K562 (cell line): ENCODE measurements at regions not wholly inside any gene's neighbourhood (a gene's known extent, or its start where the extent isn't known, plus 50 kb on each side); places are given as distances from the start of the nearest gene placed in this dataset.

Source experiments
- ATAC-seq: fragments of 200-7000 bp; cut with Tn5 transposase; 3 replicates; pipeline ENCODE4 v1.9.1; 2020; ENCODE audit warnings: moderate library complexity
- BruUV-seq: library from RNA; stranded (reverse); fragments of 400-500 nt; replicated peaks from 2 replicates; lab custom pipeline; 2021; lab: Mats Ljungman, UMichigan
- CTCF ChIA-PET: fragments of 300-600 bp; formaldehyde crosslinking; extraction: SDS; loops from one replicate; lab custom pipeline; 2021; ENCODE audit warnings: low intra/inter-chr PET ratio; lab: Yijun Ruan, JAX
- POLR2A ChIA-PET: fragments of 300-600, 350-650 bp; sonication (Branson Sonifier 250); formaldehyde crosslinking; extraction: SDS; loops from one replicate; lab custom pipeline; 2021; ENCODE audit warnings: antibody characterized with exemption, inconsistent platforms; lab: Yijun Ruan, JAX
- DNase-seq, 4 experiments: peaks; one replicate each; pipeline versions ENCODE4 v3.0.0 to v3.0.0-alpha.2; 2011 to 2018; ENCODE audit warnings: low spot score in 3 of 4, mixed read lengths in 3 of 4; ENCODE audit errors: extremely low read depth in 1 of 4
- FAIRE-seq: peaks from 2 replicates; lab custom pipeline; 2011; peaks lifted over from hg19 to GRCh38; lab: Jason Lieb, UNC
- H2AFZ ChIP-seq: 2 replicates; pipeline ENCODE4 v1.6.0; 2011; ENCODE audit warnings: low read depth, low read length, control low read depth, inconsistent platforms
- H3K27ac ChIP-seq: fragments of 200-600 bp; 3 replicates; pipeline ENCODE4 v1.8.0; 2011; ENCODE audit warnings: low read depth, mild to moderate bottlenecking, control low read depth, inconsistent platforms, low read length, moderate library complexity, mixed read lengths; ENCODE audit errors: extremely low read depth
- H3K27me3 ChIP-seq, 2 experiments: fragments of 300-600 bp in 1 of 2; 2 replicates in 1 of 2; 3 replicates in 1 of 2; pipeline versions ENCODE4 v1.6.0 to v1.8.0; 2011; ENCODE audit warnings: inconsistent platforms in 2 of 2, low read length in 2 of 2, mild to moderate bottlenecking in 1 of 2, mixed read lengths in 1 of 2, moderate library complexity in 1 of 2; ENCODE audit not compliant: control insufficient read depth in 2 of 2, insufficient read depth in 2 of 2
- H3K36me3 ChIP-seq: fragments of 300-600 bp; 3 replicates; pipeline ENCODE4 v1.8.0; 2011; ENCODE audit warnings: mild to moderate bottlenecking, low read length, inconsistent platforms; ENCODE audit not compliant: control insufficient read depth, insufficient read depth
- H3K4me1 ChIP-seq, 2 experiments: fragments of 200-600 bp in 1 of 2; replicated peaks in 1 of 2; 2 replicates in 1 of 2; 3 replicates in 1 of 2; pipeline versions ENCODE4 v1.5.1 to v1.8.0; 2011; ENCODE audit warnings: inconsistent platforms in 2 of 2, low read length in 2 of 2, mild to moderate bottlenecking in 1 of 2, mixed read lengths in 1 of 2, moderate library complexity in 1 of 2; ENCODE audit not compliant: control insufficient read depth in 2 of 2, insufficient read depth in 2 of 2
- H3K4me2 ChIP-seq: 2 replicates; pipeline ENCODE4 v1.6.1; 2011; ENCODE audit warnings: low read length, control low read depth, inconsistent platforms, mixed read lengths; ENCODE audit not compliant: insufficient read depth
- H3K4me3 ChIP-seq: fragments of 200-600 bp; sonication (generic), shearing (Covaris generic); 2 replicates; pipeline ENCODE4 v1.5.1; 2016; ENCODE audit warnings: control low read depth, inconsistent platforms
- H3K79me2 ChIP-seq: fragments of 200-600 bp; 3 replicates; pipeline ENCODE4 v1.8.0; 2011; ENCODE audit warnings: low read length, inconsistent platforms; ENCODE audit not compliant: control insufficient read depth, insufficient read depth
- H3K9ac ChIP-seq, 2 experiments: 2 replicates each; pipeline versions ENCODE4 v1.6.0 to v1.6.1; 2011; ENCODE audit warnings: low read depth in 2 of 2, low read length in 2 of 2, control low read depth in 1 of 2, inconsistent platforms in 1 of 2, mild to moderate bottlenecking in 1 of 2, mixed read lengths in 1 of 2; ENCODE audit not compliant: insufficient read depth in 1 of 2
- H3K9me1 ChIP-seq: one replicate; pipeline ENCODE4 v1.6.0; 2011; ENCODE audit warnings: inconsistent platforms, mild to moderate bottlenecking, low read length, moderate library complexity; ENCODE audit not compliant: control insufficient read depth, insufficient read depth
- H3K9me3 ChIP-seq: replicated peaks from 2 replicates; pipeline ENCODE4 v1.5.1; 2011; ENCODE audit warnings: low read depth, low read length, inconsistent platforms; ENCODE audit not compliant: control insufficient read depth, insufficient read depth
- H4K20me1 ChIP-seq: replicated peaks from 2 replicates; pipeline ENCODE4 v1.6.1; 2011; ENCODE audit warnings: low read length, inconsistent platforms, mixed read lengths; ENCODE audit not compliant: control insufficient read depth, insufficient read depth
- CBFA2T3 ChIP-seq: fragments of 450-650 bp; IDR thresholded peaks from 2 replicates; pipeline ENCODE4 v1.6.1; 2017
- CEBPG ChIP-seq, 3 experiments: fragments of 200-800 bp in 1 of 3; sonication (Bioruptor generic) in 1 of 3; sonication (generic) in 1 of 3; formaldehyde crosslinking in 1 of 3; IDR thresholded peaks in 2 of 3; conservative IDR thresholded peaks in 1 of 3; 2 replicates each; pipeline versions ENCODE4 v1.6.1 to v1.8.0; 2016 to 2022; ENCODE audit warnings: missing compliant biosample characterization in 2 of 3, missing genetic modification characterization in 2 of 3, mild to moderate bottlenecking in 1 of 3, missing genetic modification reagents in 1 of 3
- EP300 ChIP-seq: IDR thresholded peaks from 2 replicates; pipeline ENCODE4 v1.6.1; 2012; ENCODE audit warnings: low read length, improper control_type of control experiment
- ERF ChIP-seq: fragments of 450-650 bp; formaldehyde crosslinking; IDR thresholded peaks from 2 replicates; pipeline ENCODE4 v1.4.0; 2020; ENCODE audit warnings: mild to moderate bottlenecking, mixed read lengths
- HDAC8 ChIP-seq: fragments of 450-650 bp; IDR thresholded peaks from 2 replicates; pipeline ENCODE4 v1.6.1; 2016; ENCODE audit warnings: mild to moderate bottlenecking, missing genetic modification characterization, moderate library complexity, missing compliant biosample characterization
- ILF3 ChIP-seq: fragments of 450-650 bp; IDR thresholded peaks from 2 replicates; pipeline ENCODE4 v1.6.1; 2018; ENCODE audit warnings: antibody characterized with exemption, mild to moderate bottlenecking, moderate library complexity, borderline replicate concordance
- PATZ1 ChIP-seq: fragments of 250-450 bp; sonication (Bioruptor Pico); IDR thresholded peaks from 2 replicates; pipeline ENCODE4 v1.5.0; 2020; ENCODE audit warnings: mild to moderate bottlenecking, borderline replicate concordance
- POLR3A ChIP-seq: IDR thresholded peaks from 2 replicates; pipeline ENCODE4 v1.6.1; 2011; ENCODE audit warnings: borderline replicate concordance, mild to moderate bottlenecking, moderate library complexity; ENCODE audit not compliant: insufficient read length, insufficient read depth; ENCODE audit errors: extremely low read depth
- ZBTB40 ChIP-seq, 2 experiments: fragments of 450-650 bp in 1 of 2; sonication (generic) in 1 of 2; formaldehyde crosslinking in 1 of 2; IDR thresholded peaks; 2 replicates each; pipeline versions ENCODE4 v1.7.1 to v1.9.0; 2016 to 2022; ENCODE audit warnings: inconsistent platforms in 1 of 2, mild to moderate bottlenecking in 1 of 2, missing genetic modification reagents in 1 of 2
- WGBS: fragments of 100-300 bp; shearing (Covaris generic); methylation state at CpG from one replicate; pipeline ENCODE4 v1.1.6; 2016; ENCODE audit warnings: low coverage, mixed read lengths; ENCODE audit not compliant: insufficient coverage; ENCODE audit errors: missing lambda C conversion rate; 5-methylcytosine and 5-hydroxymethylcytosine counted together
- in situ Hi-C: fragments of 300-500 bp; cut with MboI; formaldehyde crosslinking; loops from 4 replicates; pipeline ENCODE4 v1.15.0; 2018; ENCODE audit warnings: inconsistent platforms, mixed read lengths
- intact Hi-C: fragments of 100-400 bp; cut with micrococcal nuclease; formaldehyde crosslinking; loops from 2 replicates; pipeline ENCODE4 v1.14.2; 2022

DNA sequence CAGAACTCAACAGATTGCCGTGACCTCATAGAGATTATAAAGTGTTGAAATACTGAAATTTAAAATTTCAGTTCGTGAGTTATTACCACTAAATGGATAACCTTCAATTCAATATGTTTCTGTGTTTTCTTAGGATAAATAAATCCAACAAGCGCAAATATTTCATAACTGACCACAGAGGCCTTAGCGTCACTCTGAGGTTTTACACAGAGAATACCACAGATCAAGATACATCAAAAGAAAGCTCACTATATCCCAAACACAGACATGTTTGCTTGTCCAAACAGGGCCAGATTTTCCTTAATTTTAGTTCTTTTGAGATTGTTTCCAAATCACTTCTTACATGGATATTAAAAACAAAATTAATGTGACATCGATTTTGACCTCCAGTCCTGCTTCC, 235.8 kb downstream of the EFNB2 start:
- no peak for FAIRE-seq
- Histone ChIP-seq H3K9ac (no peak overlapping the region), H3K4me3 (no peak overlapping the region), H3K9me1 (no peaks in the 10 kb centered on the region), H3K36me3 (no peaks in the 10 kb centered on the region), H3K27me3 (no peaks in the 10 kb centered on the region), H4K20me1 (no peaks in the 10 kb centered on the region), H3K4me1 (no peaks in the 10 kb centered on the region), H3K27ac (no peak overlapping the region), H3K9me3 (no peaks in the 10 kb centered on the region)
- 0% methylated on average over 5 of the region's 5 CpGs for WGBS
- in situ Hi-C loops = no loop called here
- POLR2A ChIA-PET = no interaction called here
- no TSS peak for BruUV-seq
- TF ChIP-seq ZBTB40 (IDR thresholded peaks at IDR 0.05) (no peak), ZBTB40 (CRISPR knock-in tag; IDR thresholded peaks at IDR 0.05) (no peak), ERF (CRISPR knock-in tag) (no peak), CEBPG (CRISPR knock-in tag; IDR thresholded peaks at IDR 0.05) (no peak), CEBPG (tag; conservative IDR thresholded peaks at IDR 0.05 in 1 of 2, IDR thresholded peaks at IDR 0.05 in 1 of 2) (no peak), EP300 (no peak), POLR3A (no peak), CBFA2T3 (no peak), PATZ1 (CRISPR knock-in tag) (no peak), HDAC8 (tag) (no peak), ILF3 (no peak)
- TF ChIP-seq, all 486 proteins: peak for 0
- Histone ChIP-seq H3K4me2 (no peak overlapping the region), H3K79me2 (no peaks in the 10 kb centered on the region), H2AFZ (no peak overlapping the region)
- CTCF ChIA-PET = no interaction called here
- DNase-seq (no peak), ATAC-seq (no peak)
- intact Hi-C loops = no loop called here
